ENCODE measurements at regions not wholly inside any gene's neighbourhood (a gene's known extent, or its start where the extent isn't known, plus 50 kb on each side); places are given as distances from the start of the nearest gene placed in this dataset.

DNA sequence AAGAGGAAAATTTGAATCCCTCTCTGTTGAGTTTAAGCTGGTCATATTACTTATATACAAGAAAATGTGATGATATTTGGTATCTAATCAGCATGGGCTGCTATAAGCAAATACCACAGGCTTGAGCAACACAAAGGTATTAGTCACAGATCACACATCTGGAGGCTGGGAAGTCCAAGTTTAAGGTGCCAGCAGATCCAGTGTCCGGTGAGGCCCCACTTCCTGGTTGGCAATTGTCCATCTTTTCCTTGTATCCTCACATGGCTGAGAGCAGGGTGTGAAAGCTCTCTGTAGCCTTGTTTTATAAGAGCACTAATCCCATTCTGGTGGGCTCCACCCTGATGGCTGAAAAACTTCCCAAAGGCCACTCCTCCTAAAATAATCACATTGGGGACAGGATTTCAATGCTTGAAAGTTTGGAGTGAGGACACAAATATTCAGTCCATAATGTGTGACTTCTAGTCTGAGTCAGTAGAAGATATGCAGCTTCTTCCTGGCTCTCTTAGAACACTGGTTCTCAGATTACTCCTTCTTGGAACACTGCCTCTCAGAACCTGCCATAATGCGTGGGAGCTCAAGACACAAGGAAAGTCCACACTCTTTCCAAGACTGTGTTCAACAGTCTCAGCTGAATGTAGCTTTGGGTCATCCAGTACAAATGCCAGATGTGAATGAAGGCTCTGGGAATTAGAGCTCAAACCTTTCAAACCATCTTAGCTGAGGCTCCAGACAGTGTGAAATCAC lies 124.1 kb downstream of the PRDM9 start:
- no peak for TF ChIP-seq RAD21 (conservative IDR thresholded peaks at IDR 0.05)
- TF ChIP-seq, protein P1, sequence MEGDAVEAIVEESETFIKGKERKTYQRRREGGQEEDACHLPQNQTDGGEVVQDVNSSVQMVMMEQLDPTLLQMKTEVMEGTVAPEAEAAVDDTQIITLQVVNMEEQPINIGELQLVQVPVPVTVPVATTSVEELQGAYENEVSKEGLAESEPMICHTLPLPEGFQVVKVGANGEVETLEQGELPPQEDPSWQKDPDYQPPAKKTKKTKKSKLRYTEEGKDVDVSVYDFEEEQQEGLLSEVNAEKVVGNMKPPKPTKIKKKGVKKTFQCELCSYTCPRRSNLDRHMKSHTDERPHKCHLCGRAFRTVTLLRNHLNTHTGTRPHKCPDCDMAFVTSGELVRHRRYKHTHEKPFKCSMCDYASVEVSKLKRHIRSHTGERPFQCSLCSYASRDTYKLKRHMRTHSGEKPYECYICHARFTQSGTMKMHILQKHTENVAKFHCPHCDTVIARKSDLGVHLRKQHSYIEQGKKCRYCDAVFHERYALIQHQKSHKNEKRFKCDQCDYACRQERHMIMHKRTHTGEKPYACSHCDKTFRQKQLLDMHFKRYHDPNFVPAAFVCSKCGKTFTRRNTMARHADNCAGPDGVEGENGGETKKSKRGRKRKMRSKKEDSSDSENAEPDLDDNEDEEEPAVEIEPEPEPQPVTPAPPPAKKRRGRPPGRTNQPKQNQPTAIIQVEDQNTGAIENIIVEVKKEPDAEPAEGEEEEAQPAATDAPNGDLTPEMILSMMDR (IDR thresholded peaks at IDR 0.05; ENCODE audit: poor library complexity, severe bottlenecking): no peak
- no peak for TF ChIP-seq POLR2AphosphoS5 (IDR thresholded peaks at IDR 0.05)
- TF ChIP-seq, protein P2, sequence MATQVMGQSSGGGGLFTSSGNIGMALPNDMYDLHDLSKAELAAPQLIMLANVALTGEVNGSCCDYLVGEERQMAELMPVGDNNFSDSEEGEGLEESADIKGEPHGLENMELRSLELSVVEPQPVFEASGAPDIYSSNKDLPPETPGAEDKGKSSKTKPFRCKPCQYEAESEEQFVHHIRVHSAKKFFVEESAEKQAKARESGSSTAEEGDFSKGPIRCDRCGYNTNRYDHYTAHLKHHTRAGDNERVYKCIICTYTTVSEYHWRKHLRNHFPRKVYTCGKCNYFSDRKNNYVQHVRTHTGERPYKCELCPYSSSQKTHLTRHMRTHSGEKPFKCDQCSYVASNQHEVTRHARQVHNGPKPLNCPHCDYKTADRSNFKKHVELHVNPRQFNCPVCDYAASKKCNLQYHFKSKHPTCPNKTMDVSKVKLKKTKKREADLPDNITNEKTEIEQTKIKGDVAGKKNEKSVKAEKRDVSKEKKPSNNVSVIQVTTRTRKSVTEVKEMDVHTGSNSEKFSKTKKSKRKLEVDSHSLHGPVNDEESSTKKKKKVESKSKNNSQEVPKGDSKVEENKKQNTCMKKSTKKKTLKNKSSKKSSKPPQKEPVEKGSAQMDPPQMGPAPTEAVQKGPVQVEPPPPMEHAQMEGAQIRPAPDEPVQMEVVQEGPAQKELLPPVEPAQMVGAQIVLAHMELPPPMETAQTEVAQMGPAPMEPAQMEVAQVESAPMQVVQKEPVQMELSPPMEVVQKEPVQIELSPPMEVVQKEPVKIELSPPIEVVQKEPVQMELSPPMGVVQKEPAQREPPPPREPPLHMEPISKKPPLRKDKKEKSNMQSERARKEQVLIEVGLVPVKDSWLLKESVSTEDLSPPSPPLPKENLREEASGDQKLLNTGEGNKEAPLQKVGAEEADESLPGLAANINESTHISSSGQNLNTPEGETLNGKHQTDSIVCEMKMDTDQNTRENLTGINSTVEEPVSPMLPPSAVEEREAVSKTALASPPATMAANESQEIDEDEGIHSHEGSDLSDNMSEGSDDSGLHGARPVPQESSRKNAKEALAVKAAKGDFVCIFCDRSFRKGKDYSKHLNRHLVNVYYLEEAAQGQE (IDR thresholded peaks at IDR 0.05; ENCODE audit: borderline replicate concordance): no peak
- TF ChIP-seq MXI1 (conservative IDR thresholded peaks at IDR 0.05; ENCODE audit: poor library complexity, severe bottlenecking): no peak
- no peak for TF ChIP-seq EP300 (conservative IDR thresholded peaks at IDR 0.05; ENCODE audit: poor library complexity, severe bottlenecking)
- no peak for TF ChIP-seq EZH2 (IDR thresholded peaks at IDR 0.05; ENCODE audit: borderline replicate concordance, insufficient read depth, low read length, poor library complexity, severe bottlenecking)
